ENCODE measurements at regions not wholly inside any gene's neighbourhood (a gene's known extent, or its start where the extent isn't known, plus 50 kb on each side); places are given as distances from the start of the nearest gene placed in this dataset.

DNA sequence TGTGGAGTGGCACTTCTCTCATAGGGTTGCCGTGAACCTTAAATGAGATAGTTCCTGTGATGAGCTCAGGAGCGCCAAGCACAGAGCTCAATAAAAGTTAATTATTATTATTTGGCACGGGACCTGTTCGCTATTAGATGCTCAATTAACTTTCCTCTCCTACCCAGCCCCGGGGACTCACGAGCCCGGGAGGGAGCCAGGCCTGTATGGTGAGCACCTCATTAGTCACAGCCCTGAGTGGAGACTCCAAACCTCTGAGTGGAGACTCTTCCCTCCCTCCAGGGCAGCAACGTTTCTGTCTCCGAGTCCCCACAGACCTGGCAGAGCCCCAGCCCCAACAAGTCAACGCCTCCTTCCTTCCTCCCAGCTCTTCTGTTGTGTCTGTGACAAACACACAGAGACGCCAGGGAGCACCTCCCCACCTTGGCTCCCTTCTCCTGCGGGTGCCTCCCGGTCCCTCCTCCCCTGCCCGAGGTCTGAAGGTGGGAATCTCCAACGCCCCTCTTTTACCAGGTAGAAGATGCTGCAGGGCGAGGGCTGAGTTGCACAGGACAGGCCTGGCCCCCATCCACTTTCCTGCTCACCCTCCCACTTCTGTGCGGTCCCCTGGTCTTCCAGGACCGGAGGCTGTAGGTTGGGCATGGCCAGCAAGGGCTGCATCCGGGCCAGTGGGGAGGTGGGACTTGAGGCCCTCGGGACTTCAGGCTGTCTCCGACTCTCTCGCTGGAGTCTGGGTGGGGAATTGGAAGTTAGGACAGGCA, 52.7 kb upstream of the ODC1 start:
- H3K9me3 ChIP-seq: no peaks in the 10 kb centered on the region
- DNase-seq (no peak), ATAC-seq (no peak)
- no peak overlapping the region for H3K4me3 ChIP-seq
- H3K27ac ChIP-seq: no peak overlapping the region
- no peaks in the 10 kb centered on the region for H3K36me3 ChIP-seq
- H3K27me3 ChIP-seq (ENCODE audit: low read depth): peaks cover 3% of the 10 kb centered on the region
- intact Hi-C loops (cut with DNase I): no loop called here
- no peaks in the 10 kb centered on the region for H3K4me1 ChIP-seq
- TF ChIP-seq, protein P1, sequence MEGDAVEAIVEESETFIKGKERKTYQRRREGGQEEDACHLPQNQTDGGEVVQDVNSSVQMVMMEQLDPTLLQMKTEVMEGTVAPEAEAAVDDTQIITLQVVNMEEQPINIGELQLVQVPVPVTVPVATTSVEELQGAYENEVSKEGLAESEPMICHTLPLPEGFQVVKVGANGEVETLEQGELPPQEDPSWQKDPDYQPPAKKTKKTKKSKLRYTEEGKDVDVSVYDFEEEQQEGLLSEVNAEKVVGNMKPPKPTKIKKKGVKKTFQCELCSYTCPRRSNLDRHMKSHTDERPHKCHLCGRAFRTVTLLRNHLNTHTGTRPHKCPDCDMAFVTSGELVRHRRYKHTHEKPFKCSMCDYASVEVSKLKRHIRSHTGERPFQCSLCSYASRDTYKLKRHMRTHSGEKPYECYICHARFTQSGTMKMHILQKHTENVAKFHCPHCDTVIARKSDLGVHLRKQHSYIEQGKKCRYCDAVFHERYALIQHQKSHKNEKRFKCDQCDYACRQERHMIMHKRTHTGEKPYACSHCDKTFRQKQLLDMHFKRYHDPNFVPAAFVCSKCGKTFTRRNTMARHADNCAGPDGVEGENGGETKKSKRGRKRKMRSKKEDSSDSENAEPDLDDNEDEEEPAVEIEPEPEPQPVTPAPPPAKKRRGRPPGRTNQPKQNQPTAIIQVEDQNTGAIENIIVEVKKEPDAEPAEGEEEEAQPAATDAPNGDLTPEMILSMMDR (IDR thresholded peaks at IDR 0.05): no peak

DNA sequence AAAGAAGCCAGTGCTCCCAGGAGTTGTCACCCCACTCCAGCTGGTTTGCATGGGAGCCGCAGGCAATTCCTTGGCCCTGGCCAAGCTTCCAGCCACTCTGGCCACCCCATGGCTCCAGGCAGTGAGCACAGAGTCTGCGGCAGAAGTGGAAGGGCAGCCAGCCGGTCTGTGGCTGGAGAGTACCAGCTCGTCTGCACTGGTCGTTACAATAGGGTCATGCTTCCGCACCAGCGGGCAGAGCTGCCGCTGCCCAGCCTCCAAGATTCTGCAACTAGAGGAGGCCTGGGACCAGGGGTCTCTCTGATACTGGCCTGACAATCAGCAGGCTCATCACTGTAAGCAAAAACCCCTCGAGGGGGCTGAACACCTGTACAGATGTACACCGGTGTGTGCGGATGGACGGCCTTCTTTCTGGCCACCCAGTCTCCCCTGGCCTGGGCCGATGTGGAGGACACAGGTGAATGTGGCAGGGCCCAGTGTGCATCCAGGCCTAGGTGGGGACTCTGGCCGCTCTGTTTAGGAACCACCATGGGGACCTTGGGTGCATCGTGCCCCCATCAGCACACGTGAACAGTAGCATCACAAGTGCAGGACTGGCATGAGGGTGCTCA, 51.9 kb upstream of the ODC1 start:
- ATAC-seq (peak in 1 of 2 donors; percentile 26), DNase-seq (no peak)
- Histone ChIP-seq H3K4me3 (no peak overlapping the region), H3K27me3 (ENCODE audit: low read depth) (peaks cover 4% of the 10 kb centered on the region), H3K4me1 (no peaks in the 10 kb centered on the region), H3K27ac (no peak overlapping the region), H3K36me3 (no peaks in the 10 kb centered on the region), H3K9me3 (no peaks in the 10 kb centered on the region)
- intact Hi-C loops (cut with DNase I): no loop called here
- TF ChIP-seq, protein P1 (IDR thresholded peaks at IDR 0.05): no peak

DNA sequence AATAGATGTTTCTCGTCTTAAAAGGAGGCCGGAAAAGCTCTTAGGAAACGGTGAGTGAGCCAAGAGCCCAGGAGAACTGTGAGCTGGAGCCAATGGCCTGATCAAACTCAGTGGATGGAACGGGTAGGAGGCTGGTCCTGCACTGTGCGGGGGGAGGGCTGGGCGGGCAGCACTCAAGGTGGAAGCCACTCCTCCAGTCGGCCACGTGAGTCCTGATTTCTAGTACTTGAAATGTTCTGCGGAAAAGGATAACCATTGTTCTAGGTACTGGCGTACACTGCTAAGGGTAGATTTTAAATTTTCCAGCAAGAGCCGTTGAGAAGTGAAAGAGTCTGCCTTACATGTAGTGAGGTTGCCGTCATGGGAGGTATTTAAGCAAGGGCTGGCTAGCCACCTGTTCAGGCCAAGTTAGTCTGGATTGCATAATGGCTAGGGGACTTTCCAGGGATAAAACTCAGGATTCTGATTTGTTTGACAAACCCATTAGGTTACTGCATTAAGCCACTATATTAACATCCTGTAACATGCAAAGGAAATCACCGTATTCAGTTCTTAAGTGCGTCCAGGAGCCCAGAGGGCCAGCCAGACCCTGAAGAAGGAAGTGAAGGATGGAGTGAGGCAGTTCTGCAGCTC, 51.3 kb upstream of the ODC1 start:
- DNase-seq: no peak
- Histone ChIP-seq H3K27ac (no peak overlapping the region), H3K4me1 (no peaks in the 10 kb centered on the region), H3K36me3 (no peaks in the 10 kb centered on the region), H3K27me3 (ENCODE audit: low read depth) (peaks cover 4% of the 10 kb centered on the region), H3K9me3 (no peaks in the 10 kb centered on the region), H3K4me3 (no peak overlapping the region)
- peak; percentile 71 to 79 for ATAC-seq
- intact Hi-C loops (cut with DNase I): no loop called here
- TF ChIP-seq, protein P1 (IDR thresholded peaks at IDR 0.05): no peak

DNA sequence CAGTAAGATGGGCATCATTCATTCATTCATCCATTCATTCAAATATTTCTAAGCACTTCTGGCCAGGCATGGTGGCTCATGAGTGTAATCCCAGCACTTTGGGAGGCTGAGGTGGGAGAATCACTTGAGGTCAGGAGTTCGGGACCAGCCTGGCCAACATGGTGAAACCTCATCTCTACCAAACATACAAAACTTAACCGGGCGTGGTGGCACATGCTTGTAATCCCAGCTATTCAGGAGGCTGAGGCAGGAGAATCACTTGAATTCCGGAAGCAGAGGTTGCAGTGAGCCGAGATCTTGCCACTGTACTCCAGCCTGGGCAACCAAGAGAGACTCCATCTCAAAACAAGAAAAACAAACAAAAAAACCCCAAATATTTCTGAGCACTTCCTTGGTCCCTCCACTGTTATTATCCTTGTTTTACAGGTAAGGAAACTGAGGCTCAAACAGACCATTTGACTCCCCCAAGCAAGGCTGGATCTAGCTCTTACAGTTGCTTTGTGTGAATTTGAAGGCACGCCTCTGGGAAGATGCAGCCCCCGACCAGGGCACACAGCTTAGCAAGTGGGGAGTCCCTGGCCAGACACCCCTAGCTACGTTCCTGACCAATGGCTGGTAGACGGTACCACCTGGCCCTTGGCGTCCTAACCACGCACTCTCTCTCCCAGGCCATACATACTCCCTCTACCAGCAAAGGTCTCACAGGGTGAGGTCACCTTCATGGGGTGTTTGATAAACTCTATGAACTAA, 50.6 kb upstream of the ODC1 start:
- H3K4me1 ChIP-seq: no peaks in the 10 kb centered on the region
- H3K27me3 ChIP-seq (ENCODE audit: low read depth): peaks cover 4% of the 10 kb centered on the region
- no peak overlapping the region for H3K27ac ChIP-seq
- intact Hi-C loops (cut with DNase I): no loop called here
- H3K4me3 ChIP-seq: no peak overlapping the region
- no peaks in the 10 kb centered on the region for H3K36me3 ChIP-seq
- DNase-seq (no peak), ATAC-seq (peak in 1 of 2 donors; percentile 15)
- no peaks in the 10 kb centered on the region for H3K9me3 ChIP-seq
- TF ChIP-seq, protein P1 (IDR thresholded peaks at IDR 0.05): no peak
